ENCODE measurements at regions not wholly inside any gene's neighbourhood (a gene's known extent, or its start where the extent isn't known, plus 50 kb on each side); places are given as distances from the start of the nearest gene placed in this dataset.

GRCh38 chr7:53205006-53205405 lies 169.6 kb downstream of the POM121L12 start:
- no peak for TF ChIP-seq GATA3 (IDR thresholded peaks at IDR 0.05; ENCODE audit: low read depth, low read length)
- TF ChIP-seq GATA2 (IDR thresholded peaks at IDR 0.05; ENCODE audit: low read depth, low read length), result no peak

- TF ChIP-seq GATA3 (IDR thresholded peaks at IDR 0.05; ENCODE audit: low read depth, low read length), result no peak
- TF ChIP-seq GATA2 (IDR thresholded peaks at IDR 0.05; ENCODE audit: low read depth, low read length), result no peak
Observed at GRCh38 chr7:53209129-53209528, 173.7 kb downstream of the POM121L12 start.

GRCh38 chr7:53214463-53214862 lies 179.0 kb downstream of the POM121L12 start:
- TF ChIP-seq GATA2 (IDR thresholded peaks at IDR 0.05; ENCODE audit: low read depth, low read length) (no peak), GATA3 (IDR thresholded peaks at IDR 0.05; ENCODE audit: low read depth, low read length) (no peak)

- TF ChIP-seq GATA2 (IDR thresholded peaks at IDR 0.05; ENCODE audit: low read depth, low read length) (peak; percentile 40; the same call in 1 of the 2 replicates), GATA3 (IDR thresholded peaks at IDR 0.05; ENCODE audit: low read depth, low read length) (no peak)
Observed at GRCh38 chr7:53218730-53219504, 183.5 kb downstream of the POM121L12 start.

- TF ChIP-seq GATA2 (IDR thresholded peaks at IDR 0.05; ENCODE audit: low read depth, low read length) (no peak), GATA3 (IDR thresholded peaks at IDR 0.05; ENCODE audit: low read depth, low read length) (no peak)
Observed at GRCh38 chr7:53229202-53229601, 193.8 kb downstream of the POM121L12 start.

- no peak for TF ChIP-seq GATA3 (IDR thresholded peaks at IDR 0.05; ENCODE audit: low read depth, low read length)
- TF ChIP-seq GATA2 (IDR thresholded peaks at IDR 0.05; ENCODE audit: low read depth, low read length), result no peak
Observed at GRCh38 chr7:53237344-53237913, 202.0 kb downstream of the POM121L12 start.

- TF ChIP-seq GATA2 (IDR thresholded peaks at IDR 0.05; ENCODE audit: low read depth, low read length) (no peak), GATA3 (IDR thresholded peaks at IDR 0.05; ENCODE audit: low read depth, low read length) (no peak)
Observed at GRCh38 chr7:53238021-53238605, 202.7 kb downstream of the POM121L12 start.

GRCh38 chr7:53245721-53246120 lies 210.3 kb downstream of the POM121L12 start:
- TF ChIP-seq GATA3 (IDR thresholded peaks at IDR 0.05; ENCODE audit: low read depth, low read length), result no peak

GRCh38 chr7:53246957-53247356 lies 211.5 kb downstream of the POM121L12 start:
- TF ChIP-seq GATA2 (IDR thresholded peaks at IDR 0.05; ENCODE audit: low read depth, low read length), result no peak

GRCh38 chr7:53252539-53252938 lies 217.1 kb downstream of the POM121L12 start:
- TF ChIP-seq GATA2 (IDR thresholded peaks at IDR 0.05; ENCODE audit: low read depth, low read length) (no peak), GATA3 (IDR thresholded peaks at IDR 0.05; ENCODE audit: low read depth, low read length) (no peak)

- TF ChIP-seq GATA3 (IDR thresholded peaks at IDR 0.05; ENCODE audit: low read depth, low read length) (no peak), GATA2 (IDR thresholded peaks at IDR 0.05; ENCODE audit: low read depth, low read length) (no peak)
Observed at GRCh38 chr7:53272081-53272480, 236.6 kb downstream of the POM121L12 start.

- TF ChIP-seq GATA3 (IDR thresholded peaks at IDR 0.05; ENCODE audit: low read depth, low read length), result no peak
- TF ChIP-seq GATA2 (IDR thresholded peaks at IDR 0.05; ENCODE audit: low read depth, low read length), result no peak
Observed at GRCh38 chr7:53281312-53281711, 245.9 kb downstream of the POM121L12 start.

GRCh38 chr7:53292341-53292740 lies 256.9 kb downstream of the POM121L12 start:
- TF ChIP-seq GATA2 (IDR thresholded peaks at IDR 0.05; ENCODE audit: low read depth, low read length), result no peak
- TF ChIP-seq GATA3 (IDR thresholded peaks at IDR 0.05; ENCODE audit: low read depth, low read length), result no peak

- TF ChIP-seq GATA2 (IDR thresholded peaks at IDR 0.05; ENCODE audit: low read depth, low read length) (no peak), GATA3 (IDR thresholded peaks at IDR 0.05; ENCODE audit: low read depth, low read length) (no peak)
Observed at GRCh38 chr7:53302496-53303246, 267.2 kb downstream of the POM121L12 start.

Measured in SH-SY5Y (cell line).